GM18520 (cell line): ENCODE measurements at regions not wholly inside any gene's neighbourhood (a gene's known extent, or its start where the extent isn't known, plus 50 kb on each side); places are given as distances from the start of the nearest gene placed in this dataset.
"Not testable (repeated sequence)": the region's sequence is repeated elsewhere in the genome, so short reads cannot be mapped to it uniquely, and the experiment has no call there.

Experiments
- ATAC-seq: cut with Tn5 transposase; IDR thresholded peaks from one replicate; pipeline ENCODE4 v1.9.1; 2021; ENCODE audit not compliant: unreplicated experiment

GRCh38 chr1:144031550-144031949 lies 59.8 kb upstream of the FAM72C start:
- not testable (repeated sequence) for ATAC-seq

- ATAC-seq = peak; percentile 88
These were observed 54.2 kb upstream of the FAM72C start for GRCh38 chr1:144026022-144026421.

- ATAC-seq = not testable (repeated sequence)
These were observed 50.1 kb upstream of the FAM72C start for GRCh38 chr1:144021690-144022384.
